ENCODE measurements at regions not wholly inside any gene's neighbourhood (a gene's known extent, or its start where the extent isn't known, plus 50 kb on each side); places are given as distances from the start of the nearest gene placed in this dataset.

GRCh38 chr2:205877496-205877895 lies 195.2 kb downstream of the NRP2 start:
- no peak for TF ChIP-seq OVOL2 (CRISPR knock-in tag; IDR thresholded peaks at IDR 0.05; ENCODE audit: borderline replicate concordance)
- no peak for TF ChIP-seq GABPB1 (CRISPR knock-in tag; IDR thresholded peaks at IDR 0.05)
- no peak for TF ChIP-seq TP53 (CRISPR knock-in tag; IDR thresholded peaks at IDR 0.05)
- no peak for TF ChIP-seq CREB1 (CRISPR knock-in tag; IDR thresholded peaks at IDR 0.05)
- TF ChIP-seq, protein P1, sequence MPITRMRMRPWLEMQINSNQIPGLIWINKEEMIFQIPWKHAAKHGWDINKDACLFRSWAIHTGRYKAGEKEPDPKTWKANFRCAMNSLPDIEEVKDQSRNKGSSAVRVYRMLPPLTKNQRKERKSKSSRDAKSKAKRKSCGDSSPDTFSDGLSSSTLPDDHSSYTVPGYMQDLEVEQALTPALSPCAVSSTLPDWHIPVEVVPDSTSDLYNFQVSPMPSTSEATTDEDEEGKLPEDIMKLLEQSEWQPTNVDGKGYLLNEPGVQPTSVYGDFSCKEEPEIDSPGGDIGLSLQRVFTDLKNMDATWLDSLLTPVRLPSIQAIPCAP (CRISPR knock-in tag; IDR thresholded peaks at IDR 0.05), result no peak
- no peak for TF ChIP-seq PREB (CRISPR knock-in tag; IDR thresholded peaks at IDR 0.05; ENCODE audit: borderline replicate concordance)
- TF ChIP-seq HMGXB4 (CRISPR knock-in tag; IDR thresholded peaks at IDR 0.05), result no peak
- TF ChIP-seq PRRX2 (CRISPR knock-in tag; IDR thresholded peaks at IDR 0.05), result no peak
- TF ChIP-seq RORB (CRISPR knock-in tag; IDR thresholded peaks at IDR 0.05), result no peak
- no peak for TF ChIP-seq E2F4 (CRISPR knock-in tag; IDR thresholded peaks at IDR 0.05; ENCODE audit: borderline replicate concordance, low read depth)
- TF ChIP-seq ZNF121 (CRISPR knock-in tag; IDR thresholded peaks at IDR 0.05), result no peak
- TF ChIP-seq, protein P2, sequence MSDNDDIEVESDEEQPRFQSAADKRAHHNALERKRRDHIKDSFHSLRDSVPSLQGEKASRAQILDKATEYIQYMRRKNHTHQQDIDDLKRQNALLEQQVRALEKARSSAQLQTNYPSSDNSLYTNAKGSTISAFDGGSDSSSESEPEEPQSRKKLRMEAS (CRISPR knock-in tag; IDR thresholded peaks at IDR 0.05), result no peak
- TF ChIP-seq JUN (CRISPR knock-in tag; IDR thresholded peaks at IDR 0.05), result no peak
- TF ChIP-seq FOXP1 (CRISPR knock-in tag; IDR thresholded peaks at IDR 0.05; ENCODE audit: borderline replicate concordance), result no peak
- no peak for TF ChIP-seq SMAD4 (CRISPR knock-in tag; IDR thresholded peaks at IDR 0.05)
- no peak for TF ChIP-seq CREM (CRISPR knock-in tag; IDR thresholded peaks at IDR 0.05)
- H3K4me3 Mint-ChIP-seq, result no peak overlapping the region
- no peak overlapping the region for H3K27ac Mint-ChIP-seq
- H3K36me3 Mint-ChIP-seq, result peaks cover 6% of the 10 kb centered on the region; the same call in 1 of the 2 replicates
- DNase-seq (ENCODE audit: low spot score), result no peak
- H3K9me3 Mint-ChIP-seq, result peaks cover 10% of the 10 kb centered on the region
- ATAC-seq, result no peak
- H3K27me3 Mint-ChIP-seq (ENCODE audit: low read depth), result no peaks in the 10 kb centered on the region; the same call in 1 of the 2 replicates
- ChIA-PET CTCF (interaction anchor here (0.7 to 1.2 kb wide), 3 partner anchors 49 to 102 kb away, joined by 3 to 4 read pairs (median 3); no protein-coding TSS in a partner anchor), POLR2A (no interaction called here)
- H3K4me1 Mint-ChIP-seq, result peaks cover 15% of the 10 kb centered on the region

GRCh38 chr2:205876127-205876526 lies 193.8 kb downstream of the NRP2 start:
- TF ChIP-seq ZNF512 (CRISPR knock-in tag; IDR thresholded peaks at IDR 0.05; ENCODE audit: borderline replicate concordance) (no peak), ZNF232 (CRISPR knock-in tag; IDR thresholded peaks at IDR 0.05) (no peak)
- ATAC-seq, result no peak
- peaks cover 6% of the 10 kb centered on the region; the same call in 1 of the 2 replicates for H3K36me3 Mint-ChIP-seq
- POLR2A ChIA-PET, result no interaction called here
- no peak overlapping the region for H3K4me3 Mint-ChIP-seq
- H3K4me1 Mint-ChIP-seq, result peaks cover 10% of the 10 kb centered on the region
- CTCF ChIA-PET, result no interaction called here
- DNase-seq (ENCODE audit: low spot score), result no peak
- no peaks in the 10 kb centered on the region; the same call in 1 of the 2 replicates for H3K27me3 Mint-ChIP-seq (ENCODE audit: low read depth)
- no peak overlapping the region for H3K27ac Mint-ChIP-seq
- H3K9me3 Mint-ChIP-seq, result peaks cover 10% of the 10 kb centered on the region

Data from WTC11 (cell line).